ENCODE measurements at regions not wholly inside any gene's neighbourhood (a gene's known extent, or its start where the extent isn't known, plus 50 kb on each side); places are given as distances from the start of the nearest gene placed in this dataset.
"Not testable (repeated sequence)": the region's sequence is repeated elsewhere in the genome, so short reads cannot be mapped to it uniquely, and the experiment has no call there.

DNA sequence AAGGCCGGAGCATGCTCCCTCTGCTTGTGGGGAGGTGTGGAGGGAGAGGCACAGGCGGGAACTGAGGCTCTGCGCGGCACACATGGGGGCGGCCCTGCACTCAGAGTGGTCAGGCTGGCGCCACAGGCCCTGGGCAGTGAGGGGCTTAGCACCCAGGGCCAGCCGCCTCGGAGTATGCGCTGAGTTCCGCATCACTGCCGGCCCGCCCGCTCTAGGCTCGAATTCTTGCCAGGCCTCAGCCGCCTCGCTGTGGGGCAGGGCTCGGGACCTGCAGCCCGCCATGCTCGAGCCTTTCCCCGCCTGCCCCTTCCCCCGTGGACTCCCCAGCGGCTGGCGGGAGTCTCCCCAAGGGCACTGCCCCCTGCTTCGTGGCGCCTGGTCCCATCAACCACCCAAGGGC, 905.9 kb downstream of the SPATA31A6 start:
- not testable (repeated sequence) for H3K27me3 ChIP-seq, H3K36me3 Mint-ChIP-seq

DNA sequence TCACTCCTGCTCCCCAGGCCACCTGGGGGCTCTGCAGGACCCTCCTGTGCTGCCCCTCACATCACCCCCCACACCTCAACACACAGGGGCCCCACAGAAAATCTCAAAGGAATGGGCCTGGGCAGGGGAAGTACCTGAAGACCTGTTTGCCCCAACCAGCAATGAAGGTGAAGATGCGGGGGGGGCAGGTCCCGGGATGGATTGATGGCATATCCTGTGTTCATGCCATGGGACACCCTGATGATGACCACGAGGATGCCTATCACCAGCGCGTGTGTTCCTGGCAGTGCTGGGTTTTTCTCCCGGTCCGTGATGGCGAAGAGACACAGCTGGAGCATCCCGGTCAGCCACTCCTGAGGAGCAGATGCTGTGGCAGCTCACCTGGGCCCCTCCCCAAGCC, 926.9 kb downstream of the SPATA31A6 start:
- not testable (repeated sequence) for H3K9ac ChIP-seq; H3K4me1 ChIP-seq; H3K27me3 Mint-ChIP-seq (ENCODE audit: insufficient read depth, low read depth); H3K9me3 ChIP-seq (ENCODE audit: low read depth); H3K4me2 ChIP-seq; H3K27me3 ChIP-seq; H3K27ac Mint-ChIP-seq; H4K20me1 ChIP-seq (ENCODE audit: low read depth); H3K9me3 Mint-ChIP-seq; H3K36me3 Mint-ChIP-seq; H3K4me3 Mint-ChIP-seq; H3K36me3 ChIP-seq; H3K79me2 ChIP-seq (ENCODE audit: low read depth); H3K4me3 ChIP-seq; DNase-seq (ENCODE audit: low spot score); H3F3A ChIP-seq (ENCODE audit: low read depth); H2AFZ ChIP-seq (replicated peaks); H3K27ac ChIP-seq; H3K4me1 Mint-ChIP-seq

More for the DNA sequence above, 905.9 kb downstream of the SPATA31A6 start:
- not testable (repeated sequence) for H3K4me2 ChIP-seq; H3K4me1 Mint-ChIP-seq; H3K36me3 ChIP-seq; H3K79me2 ChIP-seq (ENCODE audit: low read depth); H3K4me3 ChIP-seq; H3K4me1 ChIP-seq; H3K9me3 ChIP-seq (ENCODE audit: low read depth); H2AFZ ChIP-seq (replicated peaks); H3K27ac Mint-ChIP-seq; H4K20me1 ChIP-seq (ENCODE audit: low read depth); H3K4me3 Mint-ChIP-seq; H3K27ac ChIP-seq; H3K27me3 Mint-ChIP-seq (ENCODE audit: insufficient read depth, low read depth); H3F3A ChIP-seq (ENCODE audit: low read depth); H3K9ac ChIP-seq; DNase-seq (ENCODE audit: low spot score); H3K9me3 Mint-ChIP-seq

DNA sequence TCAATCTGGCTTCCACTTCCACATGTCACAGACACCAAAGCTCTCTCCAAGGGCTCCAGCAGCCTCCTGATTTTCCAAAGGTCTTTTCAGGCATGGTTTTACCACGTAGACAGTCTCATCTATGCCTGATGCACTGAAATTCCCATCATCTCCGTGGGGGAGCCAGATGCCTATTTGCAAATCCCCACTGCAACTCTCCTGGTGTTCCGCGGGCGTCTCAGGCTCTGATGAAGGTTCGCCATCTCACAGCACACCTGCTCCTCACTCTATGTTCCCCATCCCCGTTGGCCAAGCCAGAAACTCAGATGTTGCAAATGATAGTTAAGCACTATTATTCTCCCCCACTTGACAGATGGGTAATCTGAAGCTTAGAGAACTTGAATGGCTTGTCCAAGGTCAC, 929.4 kb downstream of the SPATA31A6 start:
- H3K27ac ChIP-seq; H4K20me1 ChIP-seq (ENCODE audit: low read depth); H3K27me3 ChIP-seq; H3K4me3 Mint-ChIP-seq; H3K36me3 Mint-ChIP-seq; H3K27me3 Mint-ChIP-seq (ENCODE audit: insufficient read depth, low read depth); H3K9me3 Mint-ChIP-seq; H3K9ac ChIP-seq; H3K4me2 ChIP-seq; DNase-seq (ENCODE audit: low spot score); H3K36me3 ChIP-seq; H3K4me3 ChIP-seq; H3K9me3 ChIP-seq (ENCODE audit: low read depth); H2AFZ ChIP-seq (replicated peaks); H3K27ac Mint-ChIP-seq; H3K79me2 ChIP-seq (ENCODE audit: low read depth); H3K4me1 ChIP-seq; H3K4me1 Mint-ChIP-seq; H3F3A ChIP-seq (ENCODE audit: low read depth): not testable (repeated sequence)

DNA sequence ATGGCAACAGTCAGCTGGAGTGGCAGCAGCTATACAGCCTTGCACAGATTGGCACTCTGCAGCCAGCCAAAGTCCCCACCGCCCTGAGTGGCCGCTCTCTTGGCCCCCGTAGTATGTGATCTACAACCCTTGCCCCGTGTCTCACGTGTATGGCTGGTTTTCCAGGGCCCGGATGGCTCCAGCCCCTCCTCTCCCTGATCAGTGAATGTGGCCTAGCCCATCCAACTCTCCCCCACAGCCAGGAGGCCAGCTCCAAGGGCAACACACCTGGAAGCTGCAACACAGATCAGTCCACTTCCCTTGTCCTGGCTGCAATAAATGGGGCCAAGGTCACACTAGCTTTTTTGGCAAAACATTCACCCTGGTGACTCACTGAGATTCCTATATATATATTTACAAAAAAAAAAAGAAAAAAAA, 932.4 kb downstream of the SPATA31A6 start:
- not testable (repeated sequence) for H3K9me3 ChIP-seq (ENCODE audit: low read depth); H3K27me3 Mint-ChIP-seq (ENCODE audit: insufficient read depth, low read depth); H3K4me1 Mint-ChIP-seq; DNase-seq (ENCODE audit: low spot score); H3K36me3 Mint-ChIP-seq; H3K9ac ChIP-seq; H3K4me3 ChIP-seq; H4K20me1 ChIP-seq (ENCODE audit: low read depth); H3K4me2 ChIP-seq; H3K4me1 ChIP-seq; H3K27ac Mint-ChIP-seq; H3F3A ChIP-seq (ENCODE audit: low read depth); H3K27ac ChIP-seq; H3K79me2 ChIP-seq (ENCODE audit: low read depth); H3K4me3 Mint-ChIP-seq; H3K9me3 Mint-ChIP-seq; H2AFZ ChIP-seq (replicated peaks); H3K27me3 ChIP-seq; H3K36me3 ChIP-seq

DNA sequence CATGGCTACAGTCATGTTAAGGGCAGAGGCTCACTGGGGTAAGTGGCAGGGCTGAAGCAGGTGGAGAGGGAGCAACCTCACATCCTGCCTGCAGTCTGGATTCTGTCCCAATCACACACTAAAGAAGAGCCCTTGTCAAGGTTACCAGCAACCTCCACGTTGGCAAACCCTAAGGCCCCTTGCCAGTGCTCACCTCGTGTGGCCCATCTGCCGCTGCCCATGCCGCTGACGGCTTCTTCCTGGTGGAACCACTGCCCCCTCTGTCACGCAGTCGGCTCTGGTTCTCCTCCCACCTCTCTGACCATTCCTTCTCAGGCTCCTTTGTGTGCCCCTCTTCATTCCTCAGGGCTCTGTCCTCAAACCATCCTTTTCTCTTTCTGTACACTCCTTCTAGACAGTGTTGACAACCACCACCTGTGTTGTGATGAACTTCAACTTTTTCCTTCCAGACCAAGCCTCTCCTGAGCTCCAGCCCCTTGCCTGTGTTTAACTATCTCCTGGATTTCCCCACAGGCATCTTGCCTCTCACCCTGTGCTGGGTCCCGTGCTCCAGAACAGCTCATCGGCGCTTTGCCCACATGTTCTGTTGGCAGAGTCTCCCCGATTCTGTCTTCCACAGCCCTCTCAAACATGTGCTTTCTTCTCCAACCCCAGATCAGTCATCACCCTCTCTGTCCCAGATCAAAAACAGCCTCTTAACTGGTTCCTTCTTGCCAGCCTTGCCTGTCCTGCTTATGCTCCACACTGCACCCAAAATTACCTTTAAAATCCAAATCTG, 934.8 kb downstream of the SPATA31A6 start:
- not testable (repeated sequence) for H3K4me2 ChIP-seq; H3K4me3 Mint-ChIP-seq; H2AFZ ChIP-seq (replicated peaks); H3F3A ChIP-seq (ENCODE audit: low read depth); H3K36me3 Mint-ChIP-seq; H3K4me3 ChIP-seq; H3K9ac ChIP-seq; H3K4me1 ChIP-seq; H3K27ac Mint-ChIP-seq; H3K9me3 Mint-ChIP-seq; H3K79me2 ChIP-seq (ENCODE audit: low read depth); H4K20me1 ChIP-seq (ENCODE audit: low read depth); H3K27me3 ChIP-seq; H3K36me3 ChIP-seq; DNase-seq (ENCODE audit: low spot score); H3K27me3 Mint-ChIP-seq (ENCODE audit: insufficient read depth, low read depth); H3K27ac ChIP-seq; H3K9me3 ChIP-seq (ENCODE audit: low read depth); H3K4me1 Mint-ChIP-seq

DNA sequence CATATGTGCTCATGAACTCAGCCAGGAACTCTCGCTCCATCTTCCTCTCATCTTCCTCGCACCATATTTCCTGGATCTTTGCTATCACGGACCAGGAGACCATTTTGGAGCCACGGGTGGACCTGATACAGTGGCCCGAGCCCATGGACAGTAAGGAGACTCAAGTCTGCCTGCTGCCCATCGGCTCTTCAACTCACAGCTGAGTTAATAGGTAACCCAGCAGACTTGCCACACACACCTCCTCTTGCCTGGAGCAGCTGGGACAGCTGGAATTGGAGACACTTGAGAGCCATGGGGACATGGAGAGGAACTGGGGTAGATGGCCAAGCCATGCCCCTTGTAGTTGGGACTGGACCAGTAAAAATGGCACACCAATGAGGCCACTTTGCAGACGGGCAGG, 936.1 kb downstream of the SPATA31A6 start:
- H3K79me2 ChIP-seq (ENCODE audit: low read depth); H3K27me3 ChIP-seq; H3F3A ChIP-seq (ENCODE audit: low read depth); H3K4me1 ChIP-seq; H3K4me3 ChIP-seq; H4K20me1 ChIP-seq (ENCODE audit: low read depth); H3K9me3 Mint-ChIP-seq; H3K27me3 Mint-ChIP-seq (ENCODE audit: insufficient read depth, low read depth); H3K36me3 Mint-ChIP-seq; H3K36me3 ChIP-seq; H3K4me3 Mint-ChIP-seq; H2AFZ ChIP-seq (replicated peaks); H3K27ac ChIP-seq; H3K4me2 ChIP-seq; H3K4me1 Mint-ChIP-seq; H3K9ac ChIP-seq; H3K27ac Mint-ChIP-seq; DNase-seq (ENCODE audit: low spot score); H3K9me3 ChIP-seq (ENCODE audit: low read depth): not testable (repeated sequence)

DNA sequence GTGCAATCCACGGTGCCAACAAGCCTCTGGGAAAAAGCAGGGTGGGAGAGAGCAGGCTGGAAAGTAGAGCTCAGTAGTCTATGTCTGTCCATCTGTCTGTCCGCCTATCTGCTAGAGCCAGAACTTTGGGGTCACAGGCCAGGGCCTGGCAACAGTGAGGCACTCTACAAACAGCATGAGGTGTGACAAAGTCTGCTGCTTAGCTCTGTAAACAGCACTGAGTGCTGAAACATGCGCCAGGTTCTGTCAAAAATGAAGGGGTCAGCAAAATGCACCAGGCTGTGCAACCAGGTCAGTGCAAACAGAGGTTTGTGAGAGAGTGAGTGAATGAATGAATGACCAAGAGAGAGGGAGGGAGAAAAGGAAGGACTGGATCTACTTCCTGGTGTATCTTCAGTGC, 936.5 kb downstream of the SPATA31A6 start:
- not testable (repeated sequence) for H4K20me1 ChIP-seq (ENCODE audit: low read depth); H3K27ac ChIP-seq; H3K27me3 Mint-ChIP-seq (ENCODE audit: insufficient read depth, low read depth); H3F3A ChIP-seq (ENCODE audit: low read depth); H3K36me3 ChIP-seq; H3K27ac Mint-ChIP-seq; H3K4me1 Mint-ChIP-seq; H3K79me2 ChIP-seq (ENCODE audit: low read depth); H3K4me3 Mint-ChIP-seq; H3K4me1 ChIP-seq; H3K9me3 ChIP-seq (ENCODE audit: low read depth); H3K27me3 ChIP-seq; H3K9me3 Mint-ChIP-seq; H3K9ac ChIP-seq; H2AFZ ChIP-seq (replicated peaks); DNase-seq (ENCODE audit: low spot score); H3K4me3 ChIP-seq; H3K36me3 Mint-ChIP-seq; H3K4me2 ChIP-seq

DNA sequence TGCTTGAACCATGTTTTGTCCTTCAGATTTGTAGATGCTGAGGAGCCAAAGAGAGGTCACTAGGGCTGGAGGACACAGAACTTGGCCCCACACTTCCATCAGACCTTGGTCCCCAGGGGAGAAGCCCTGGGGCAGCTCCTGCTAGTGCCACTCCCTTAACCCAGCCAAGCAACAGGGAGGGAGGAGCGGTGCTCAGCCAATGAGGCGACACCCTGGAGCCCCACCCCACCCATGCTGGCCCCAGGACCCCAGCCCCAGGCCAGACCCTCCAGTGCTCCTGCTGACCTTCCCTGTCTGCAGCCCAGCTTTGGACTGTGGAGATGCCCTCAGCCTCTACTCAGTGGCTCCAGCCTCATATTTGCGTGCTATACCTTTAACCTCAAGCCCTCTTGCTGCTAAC, 942.4 kb downstream of the SPATA31A6 start:
- H3K79me2 ChIP-seq (ENCODE audit: low read depth); H3F3A ChIP-seq (ENCODE audit: low read depth); H3K9me3 ChIP-seq (ENCODE audit: low read depth); H3K9ac ChIP-seq; H3K4me3 Mint-ChIP-seq; H3K27me3 Mint-ChIP-seq (ENCODE audit: insufficient read depth, low read depth); H3K27ac ChIP-seq; DNase-seq (ENCODE audit: low spot score); H3K27ac Mint-ChIP-seq; H3K9me3 Mint-ChIP-seq; H3K36me3 ChIP-seq; H3K4me1 Mint-ChIP-seq; H3K36me3 Mint-ChIP-seq; H3K4me2 ChIP-seq; H4K20me1 ChIP-seq (ENCODE audit: low read depth); H3K27me3 ChIP-seq; H3K4me1 ChIP-seq; H2AFZ ChIP-seq (replicated peaks); H3K4me3 ChIP-seq: not testable (repeated sequence)
